Ascending aorta (tissue), 2 donors: ENCODE measurements at regions not wholly inside any gene's neighbourhood (a gene's known extent, or its start where the extent isn't known, plus 50 kb on each side); places are given as distances from the start of the nearest gene placed in this dataset.
"Not testable (repeated sequence)": the region's sequence is repeated elsewhere in the genome, so short reads cannot be mapped to it uniquely, and the experiment has no call there.

ENCODE experiments used
- DNase-seq, 2 donors: peaks; one replicate each; pipeline ENCODE4 v3.0.0-alpha.2; 2019; ENCODE audit warnings: low spot score in 2 of 2
- H3K27ac ChIP-seq, 2 donors: fragments of 200-600 bp; sonication (generic); one replicate each; pipeline ENCODE4 v1.5.1; 2016 to 2017; ENCODE audit warnings: mild to moderate bottlenecking in 1 of 2
- H3K27me3 ChIP-seq: fragments of 200-600 bp; sonication (generic); one replicate; pipeline ENCODE4 v1.5.1; 2017
- H3K36me3 ChIP-seq, 2 donors: fragments of 200-600 bp; sonication (generic); one replicate each; pipeline ENCODE4 v1.5.1; 2016
- H3K4me1 ChIP-seq, 2 donors: fragments of 200-600 bp; sonication (generic); one replicate each; pipeline ENCODE4 v1.5.1; 2016 to 2017; ENCODE audit warnings: mild to moderate bottlenecking in 1 of 2
- H3K4me3 ChIP-seq, 2 donors: fragments of 200-600 bp; sonication (generic); one replicate each; pipeline ENCODE4 v1.5.1; 2016 to 2017; ENCODE audit warnings: mild to moderate bottlenecking in 1 of 2
- H3K9me3 ChIP-seq, 2 donors: fragments of 200-600 bp; sonication (generic); one replicate each; pipeline ENCODE4 v1.5.1; 2016
- intact Hi-C: fragments of 100-400 bp; cut with DNase I; formaldehyde crosslinking; loops from one replicate; pipeline ENCODE4 v1.15.1; 2023
- TF ChIP-seq, protein P1 (sequence below), 3 experiments: fragments of 200-600 bp in 2 of 3; fragments of 450-650 bp in 1 of 3; sonication (generic) in 2 of 3; IDR thresholded peaks; one replicate each; pipeline ENCODE4 v1.5.1; 2016 to 2019; ENCODE audit warnings: antibody characterized with exemption in 3 of 3, mild to moderate bottlenecking in 1 of 3, moderate library complexity in 1 of 3

- Histone ChIP-seq H3K27me3 (no peaks in the 10 kb centered on the region), H3K4me1 (no peaks in the 10 kb centered on the region), H3K27ac (no peak overlapping the region), H3K36me3 (no peaks in the 10 kb centered on the region), H3K9me3 (no peaks in the 10 kb centered on the region), H3K4me3 (no peak overlapping the region)
- intact Hi-C loops: no loop called here
- TF ChIP-seq, protein P1, sequence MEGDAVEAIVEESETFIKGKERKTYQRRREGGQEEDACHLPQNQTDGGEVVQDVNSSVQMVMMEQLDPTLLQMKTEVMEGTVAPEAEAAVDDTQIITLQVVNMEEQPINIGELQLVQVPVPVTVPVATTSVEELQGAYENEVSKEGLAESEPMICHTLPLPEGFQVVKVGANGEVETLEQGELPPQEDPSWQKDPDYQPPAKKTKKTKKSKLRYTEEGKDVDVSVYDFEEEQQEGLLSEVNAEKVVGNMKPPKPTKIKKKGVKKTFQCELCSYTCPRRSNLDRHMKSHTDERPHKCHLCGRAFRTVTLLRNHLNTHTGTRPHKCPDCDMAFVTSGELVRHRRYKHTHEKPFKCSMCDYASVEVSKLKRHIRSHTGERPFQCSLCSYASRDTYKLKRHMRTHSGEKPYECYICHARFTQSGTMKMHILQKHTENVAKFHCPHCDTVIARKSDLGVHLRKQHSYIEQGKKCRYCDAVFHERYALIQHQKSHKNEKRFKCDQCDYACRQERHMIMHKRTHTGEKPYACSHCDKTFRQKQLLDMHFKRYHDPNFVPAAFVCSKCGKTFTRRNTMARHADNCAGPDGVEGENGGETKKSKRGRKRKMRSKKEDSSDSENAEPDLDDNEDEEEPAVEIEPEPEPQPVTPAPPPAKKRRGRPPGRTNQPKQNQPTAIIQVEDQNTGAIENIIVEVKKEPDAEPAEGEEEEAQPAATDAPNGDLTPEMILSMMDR (IDR thresholded peaks at IDR 0.05): no peak
- no peak for DNase-seq
These were observed 183.7 kb upstream of the CDK1 start for GRCh38 chr10:60594476-60595051.

GRCh38 chr10:60591119-60591518 is 187.2 kb upstream of the CDK1 start:
- TF ChIP-seq, protein P1 (IDR thresholded peaks at IDR 0.05): no peak
- DNase-seq: no peak
- no peak overlapping the region for H3K27ac ChIP-seq
- no peaks in the 10 kb centered on the region for H3K9me3 ChIP-seq
- H3K4me3 ChIP-seq: no peak overlapping the region
- H3K36me3 ChIP-seq: no peaks in the 10 kb centered on the region
- H3K27me3 ChIP-seq: no peaks in the 10 kb centered on the region
- intact Hi-C loops: no loop called here
- H3K4me1 ChIP-seq: no peaks in the 10 kb centered on the region

- TF ChIP-seq, protein P1 (IDR thresholded peaks at IDR 0.05): no peak
- no peak for DNase-seq
- Histone ChIP-seq H3K4me3 (no peak overlapping the region), H3K27ac (no peak overlapping the region), H3K9me3 (no peaks in the 10 kb centered on the region), H3K4me1 (no peaks in the 10 kb centered on the region), H3K27me3 (no peaks in the 10 kb centered on the region), H3K36me3 (no peaks in the 10 kb centered on the region)
- intact Hi-C loops: no loop called here
These were observed 188.9 kb upstream of the CDK1 start for GRCh38 chr10:60589376-60589775.

GRCh38 chr10:60581782-60582181 is 192.1 kb upstream of the ANK3 start:
- H3K4me3 ChIP-seq, H3K36me3 ChIP-seq, intact Hi-C loops, H3K9me3 ChIP-seq, DNase-seq, H3K27me3 ChIP-seq, H3K4me1 ChIP-seq, H3K27ac ChIP-seq: not testable (repeated sequence)

- no peak overlapping the region for H3K27ac ChIP-seq
- no peaks in the 10 kb centered on the region for H3K36me3 ChIP-seq
- H3K9me3 ChIP-seq: no peaks in the 10 kb centered on the region
- intact Hi-C loops: no loop called here
- no peaks in the 10 kb centered on the region for H3K27me3 ChIP-seq
- H3K4me1 ChIP-seq: peaks cover 0 to 4% of the 10 kb centered on the region in 2 donors
- TF ChIP-seq, protein P1 (IDR thresholded peaks at IDR 0.05): no peak
- H3K4me3 ChIP-seq: no peak overlapping the region
- no peak for DNase-seq
These were observed 188.5 kb upstream of the ANK3 start for GRCh38 chr10:60578217-60578616.

GRCh38 chr10:60576130-60577069 is 186.7 kb upstream of the ANK3 start:
- H3K27me3 ChIP-seq: no peaks in the 10 kb centered on the region
- no peak for DNase-seq
- H3K9me3 ChIP-seq: no peaks in the 10 kb centered on the region
- TF ChIP-seq, protein P1 (IDR thresholded peaks at IDR 0.05): no peak
- intact Hi-C loops: no loop called here
- no peak overlapping the region for H3K27ac ChIP-seq
- peak overlapping the region in 1 of 2 donors; percentile 20 for H3K4me3 ChIP-seq
- H3K4me1 ChIP-seq: peaks cover 0 to 4% of the 10 kb centered on the region in 2 donors
- no peaks in the 10 kb centered on the region for H3K36me3 ChIP-seq
